Transverse colon (tissue), 4 donors: ENCODE measurements at regions not wholly inside any gene's neighbourhood (a gene's known extent, or its start where the extent isn't known, plus 50 kb on each side); places are given as distances from the start of the nearest gene placed in this dataset.

ENCODE experiments used
- DNase-seq: peaks from one replicate; pipeline ENCODE4 v3.0.0-alpha.2; 2019
- H3K27ac ChIP-seq, 4 donors: fragments of 200-600 bp; sonication (generic); 2 replicates each; pipeline ENCODE4 v1.5.1; 2016 to 2018; ENCODE audit warnings: inconsistent platforms in 4 of 4
- H3K27me3 ChIP-seq: fragments of 200-600 bp; sonication (generic); 2 replicates; pipeline ENCODE4 v1.5.1; 2017; ENCODE audit warnings: inconsistent platforms
- H3K36me3 ChIP-seq, 4 donors: fragments of 200-600 bp; sonication (generic); 2 replicates each; pipeline ENCODE4 v1.5.1; 2017 to 2019; ENCODE audit warnings: inconsistent platforms in 4 of 4
- H3K4me1 ChIP-seq, 4 donors: fragments of 200-600 bp; sonication (generic); 2 replicates each; pipeline ENCODE4 v1.5.1; 2017 to 2020; ENCODE audit warnings: inconsistent platforms in 4 of 4
- H3K4me3 ChIP-seq, 4 donors: fragments of 200-600 bp; sonication (generic); 1 replicate in 1 of 4; 2 replicates in 3 of 4; pipeline versions ENCODE4 v1.5.1 to v1.6.1; 2017 to 2019; ENCODE audit warnings: inconsistent platforms in 4 of 4
- H3K9me3 ChIP-seq, 2 donors: fragments of 200-600 bp; sonication (generic); 2 replicates each; pipeline ENCODE4 v1.5.1; 2017 to 2019; ENCODE audit warnings: inconsistent platforms in 2 of 2
- CTCF ChIP-seq, 5 experiments: fragments of 200-600 bp in 3 of 5; fragments of 450-650 bp in 2 of 5; sonication (generic) in 3 of 5; IDR thresholded peaks; 1 replicate in 2 of 5; 2 replicates in 3 of 5; pipeline ENCODE4 v1.5.1; 2016 to 2017; ENCODE audit warnings: antibody characterized with exemption in 5 of 5, inconsistent platforms in 3 of 5, mild to moderate bottlenecking in 2 of 5, moderate library complexity in 1 of 5
- EP300 ChIP-seq: sonication (generic); formaldehyde crosslinking; IDR thresholded peaks from one replicate; pipeline ENCODE4 v1.6.1; 2017; ENCODE audit warnings: antibody characterized with exemption, low read depth
- POLR2A ChIP-seq: fragments of 450-650 bp; IDR thresholded peaks from one replicate; pipeline ENCODE4 v1.6.1; 2016; ENCODE audit warnings: antibody characterized with exemption, mild to moderate bottlenecking, moderate library complexity
- POLR2AphosphoS5 ChIP-seq, 3 donors: sonication (generic); formaldehyde crosslinking; IDR thresholded peaks; one replicate each; pipeline ENCODE4 v1.6.1; 2016; ENCODE audit warnings: antibody characterized with exemption in 3 of 3
- WGBS, 2 donors: methylation state at CpG; one replicate each; pipeline ENCODE4 v1.1.5; 2018; ENCODE audit warnings: low coverage in 1 of 2; 5-methylcytosine and 5-hydroxymethylcytosine counted together
- in situ Hi-C, 4 donors: fragments of 200-750 bp; cut with MboI; loops; one replicate each; pipeline versions ENCODE4 v1.15.0 to v1.15.1; 2017; ENCODE audit warnings: low sequenced_read_pairs in 3 of 4, low pct_ligation_motif_present in 1 of 4, low pct_unique_long_range_greater_than_20kb in 1 of 4
- intact Hi-C: fragments of 100-400 bp; cut with DNase I; formaldehyde crosslinking; loops from one replicate; pipeline ENCODE4 v1.15.1; 2023; ENCODE audit warnings: low total_unique reads

DNA sequence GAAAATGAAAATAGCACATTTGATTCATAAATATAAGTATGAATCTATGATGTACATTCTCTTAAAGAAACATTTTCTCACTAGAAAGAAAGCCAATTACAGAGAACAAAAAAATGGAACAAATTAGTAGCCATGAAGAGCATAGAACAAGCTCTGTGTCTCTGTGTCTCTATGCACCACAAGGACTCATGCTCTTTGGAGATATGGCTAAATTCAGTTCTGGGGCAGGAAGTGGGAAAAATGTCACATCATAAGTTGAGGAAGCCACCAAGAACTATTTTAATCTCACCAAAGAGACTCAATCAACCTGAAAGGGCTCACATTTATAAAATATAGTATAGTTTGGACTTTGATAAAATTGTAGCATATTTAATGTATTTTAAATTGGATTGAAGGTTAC is 1259.8 kb upstream of the GJE1 start:
- Histone ChIP-seq H3K9me3 (no peaks in the 10 kb centered on the region), H3K4me1 (no peaks in the 10 kb centered on the region), H3K27ac (no peak overlapping the region), H3K4me3 (no peak overlapping the region), H3K36me3 (no peaks in the 10 kb centered on the region), H3K27me3 (no peaks in the 10 kb centered on the region)
- no peak for DNase-seq
- in situ Hi-C loops, result no loop called here
- TF ChIP-seq EP300 (no peak), CTCF (IDR thresholded peaks at IDR 0.05) (no peak), POLR2A (no peak), POLR2AphosphoS5 (IDR thresholded peaks at IDR 0.05) (no peak)
- intact Hi-C loops, result no loop called here

DNA sequence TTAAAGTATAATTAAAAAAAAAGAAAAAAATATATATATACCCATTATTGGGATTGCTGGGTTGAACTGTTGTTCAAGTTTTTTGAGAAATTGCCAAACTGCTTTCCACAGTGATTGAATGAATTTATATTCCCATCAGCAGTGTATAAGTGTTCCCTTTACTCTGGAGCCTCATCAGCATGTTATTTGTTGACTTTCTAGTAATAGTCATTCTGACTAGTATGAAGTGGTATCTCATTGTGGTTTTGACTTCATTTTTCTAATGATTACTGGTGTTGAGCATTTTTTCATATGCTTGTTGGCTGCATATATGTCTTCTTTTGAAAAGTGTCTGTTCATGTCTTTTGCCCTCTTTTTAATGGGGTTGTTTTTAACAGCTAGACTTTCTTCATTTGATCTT is 1260.8 kb upstream of the GJE1 start:
- Histone ChIP-seq H3K27ac (no peak overlapping the region), H3K4me3 (no peak overlapping the region), H3K4me1 (no peaks in the 10 kb centered on the region), H3K27me3 (no peaks in the 10 kb centered on the region), H3K9me3 (no peaks in the 10 kb centered on the region), H3K36me3 (no peaks in the 10 kb centered on the region)
- intact Hi-C loops (no loop called here), in situ Hi-C loops (no loop called here)
- DNase-seq, result no peak
- TF ChIP-seq POLR2A (no peak), EP300 (no peak), CTCF (IDR thresholded peaks at IDR 0.05) (no peak), POLR2AphosphoS5 (IDR thresholded peaks at IDR 0.05) (no peak)

DNA sequence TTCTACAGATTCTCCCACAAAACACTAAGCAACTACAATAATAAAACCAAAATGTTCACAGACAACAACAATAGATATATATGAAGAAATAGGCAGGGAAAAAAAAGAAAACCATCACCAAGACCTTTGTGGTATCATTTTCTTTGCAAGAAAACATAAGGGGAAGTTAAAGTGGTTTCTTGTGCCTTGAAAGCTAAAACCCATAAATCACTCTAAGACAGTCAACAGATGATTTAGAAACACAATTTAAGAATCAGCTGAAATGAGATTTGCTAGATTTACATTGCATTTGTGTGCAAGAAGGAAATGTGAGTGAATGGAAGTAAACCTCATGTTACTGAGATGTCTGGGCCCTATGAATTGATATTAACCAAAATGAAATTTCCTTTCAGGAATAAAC is 1265.4 kb upstream of the GJE1 start:
- Histone ChIP-seq H3K36me3 (no peaks in the 10 kb centered on the region), H3K9me3 (no peaks in the 10 kb centered on the region), H3K4me1 (no peaks in the 10 kb centered on the region), H3K27me3 (no peaks in the 10 kb centered on the region), H3K4me3 (no peak overlapping the region), H3K27ac (no peak overlapping the region)
- no peak for DNase-seq
- intact Hi-C loops, result no loop called here
- TF ChIP-seq EP300, result no peak
- TF ChIP-seq POLR2A, result no peak
- no peak for TF ChIP-seq POLR2AphosphoS5 (IDR thresholded peaks at IDR 0.05)
- TF ChIP-seq CTCF (IDR thresholded peaks at IDR 0.05), result no peak
- in situ Hi-C loops, result no loop called here

DNA sequence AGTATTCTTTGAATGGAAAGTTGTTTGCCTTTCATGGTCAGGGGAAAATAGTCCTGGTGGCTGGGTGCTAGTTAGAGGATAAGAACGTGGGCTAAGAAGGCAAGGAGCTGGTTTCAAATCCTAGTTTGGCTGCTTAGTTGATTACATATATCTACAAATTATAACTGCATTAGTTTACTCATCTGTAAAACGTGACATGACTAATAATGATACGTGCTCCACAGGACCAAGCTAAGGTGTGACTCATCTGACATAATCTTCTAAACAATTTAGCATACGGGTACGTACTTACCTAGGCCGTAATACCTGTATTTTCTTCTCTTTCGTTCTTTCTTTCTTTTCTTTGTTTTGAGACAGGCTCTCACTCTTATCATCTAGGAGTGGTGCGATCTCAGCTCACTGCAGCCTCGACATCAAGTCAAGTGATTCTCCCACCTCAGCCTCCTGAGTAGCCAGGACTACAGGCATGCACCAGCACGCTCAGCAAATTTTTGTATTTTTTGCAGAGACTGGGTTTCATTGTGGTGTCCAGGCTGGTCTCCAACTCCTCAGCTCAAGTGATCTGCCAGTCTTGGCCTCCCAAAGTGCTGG is 1274.2 kb upstream of the GJE1 start:
- DNase-seq, result no peak
- WGBS, 2 donors, result 62 to 63% methylated on average over 6 to 10 of the region's 10 CpGs
- Histone ChIP-seq H3K9me3 (no peaks in the 10 kb centered on the region), H3K27me3 (no peaks in the 10 kb centered on the region), H3K4me3 (no peak overlapping the region), H3K27ac (peak overlapping the region in 3 of 4 donors; percentile 14 to 60 (median 38)), H3K4me1 (no peaks in the 10 kb centered on the region), H3K36me3 (no peaks in the 10 kb centered on the region)
- in situ Hi-C loops (no loop called here), intact Hi-C loops (no loop called here)
- TF ChIP-seq POLR2AphosphoS5 (IDR thresholded peaks at IDR 0.05), result no peak
- TF ChIP-seq POLR2A, result no peak
- no peak for TF ChIP-seq CTCF (IDR thresholded peaks at IDR 0.05)
- no peak for TF ChIP-seq EP300
